HCT116 (cell line): ENCODE measurements at regions not wholly inside any gene's neighbourhood (a gene's known extent, or its start where the extent isn't known, plus 50 kb on each side); places are given as distances from the start of the nearest gene placed in this dataset.
A peak's percentile ranks its signal among the peaks of the same experiment; 100 is the strongest.

ENCODE experiments used
- ATAC-seq: fragments of 200-7000 bp; cut with Tn5 transposase; 2 replicates; pipeline ENCODE4 v1.9.1; 2020; ENCODE audit warnings: mild to moderate bottlenecking, moderate library complexity
- BruUV-seq: library from RNA; stranded (reverse); fragments of 400-500 nt; replicated peaks from 2 replicates; lab custom pipeline; 2021; lab: Mats Ljungman, UMichigan
- CTCF ChIA-PET: fragments of 300-600 bp; sonication (Branson Sonifier 250); formaldehyde crosslinking; loops from one replicate; lab custom pipeline; 2021; ENCODE audit warnings: antibody characterized with exemption; lab: Charles Lee
- POLR2A ChIA-PET: fragments of 300-600, 350-600 bp; sonication (Branson Sonifier 250); formaldehyde crosslinking; loops from one replicate; lab custom pipeline; 2021; ENCODE audit warnings: antibody characterized with exemption; lab: Charles Lee
- RAD21 ChIA-PET, 2 experiments: fragments of 300-600 bp; sonication (Branson Sonifier 250); formaldehyde crosslinking; loops; one replicate each; lab custom pipeline; 2023; ENCODE audit warnings: low total read pairs in 2 of 2; ENCODE audit not compliant: uncharacterized antibody in 2 of 2, unreplicated experiment in 2 of 2, low non-redundant PET in 1 of 2; lab: Charles Lee
- DNase-seq: peaks from one replicate; pipeline ENCODE4 v3.0.0-alpha.2; 2010; ENCODE audit warnings: low read depth, low spot score
- H2AFZ ChIP-seq: fragments of 200-600 bp; shearing (Covaris generic), sonication (generic); 2 replicates; pipeline ENCODE4 v1.6.1; 2017; ENCODE audit warnings: low read depth, mixed run types, mixed read lengths, antibody characterized with exemption, low read length; ENCODE audit not compliant: poor library complexity, severe bottlenecking
- H3K27ac ChIP-seq: 2 replicates; pipeline ENCODE4 v1.5.1; 2012; ENCODE audit warnings: low read depth, low read length
- H3K27me3 ChIP-seq: fragments of 200-600 bp; sonication (generic); 2 replicates; pipeline ENCODE4 v1.6.1; 2016; ENCODE audit warnings: mixed run types, low read length, mixed read lengths; ENCODE audit not compliant: insufficient read depth
- H3K36me3 ChIP-seq, 2 experiments: fragments of 200-500 bp in 1 of 2; fragments of 200-600 bp in 1 of 2; sonication (Bioruptor generic) in 1 of 2; sonication (generic) in 1 of 2; 2 replicates each; pipeline versions ENCODE4 v1.5.1 to v1.6.1; 2014 to 2016; ENCODE audit warnings: low read length in 2 of 2, inconsistent platforms in 1 of 2, mixed read lengths in 1 of 2, mixed run types in 1 of 2; ENCODE audit not compliant: insufficient read depth in 2 of 2, control insufficient read depth in 1 of 2
- H3K4me1 ChIP-seq, 2 experiments: fragments of 200-600 bp in 1 of 2; sonication (generic) in 1 of 2; 2 replicates each; pipeline versions ENCODE4 v1.5.1 to v1.6.1; 2012 to 2017; ENCODE audit warnings: low read length in 2 of 2, inconsistent platforms in 1 of 2, mild to moderate bottlenecking in 1 of 2, mixed read lengths in 1 of 2, mixed run types in 1 of 2, moderate library complexity in 1 of 2; ENCODE audit not compliant: insufficient read depth in 2 of 2, control insufficient read depth in 1 of 2
- H3K4me2 ChIP-seq: fragments of 200-600 bp; sonication (generic); 2 replicates; pipeline ENCODE4 v1.6.1; 2017; ENCODE audit warnings: mixed run types, low read length, mixed read lengths
- H3K4me3 ChIP-seq, 2 experiments: fragments of 200-600 bp in 1 of 2; sonication (generic) in 1 of 2; replicated peaks in 1 of 2; 2 replicates each; pipeline ENCODE4 v1.5.1; 2011 to 2016; ENCODE audit warnings: low read length in 2 of 2, control low read depth in 1 of 2, low read depth in 1 of 2, mild to moderate bottlenecking in 1 of 2, mixed read lengths in 1 of 2, mixed run types in 1 of 2
- H3K79me2 ChIP-seq: fragments of 200-600 bp; sonication (generic); 2 replicates; pipeline ENCODE4 v1.6.1; 2017; ENCODE audit warnings: mild to moderate bottlenecking, mixed run types, low read length, moderate library complexity, mixed read lengths; ENCODE audit not compliant: insufficient read depth
- H3K9ac ChIP-seq: fragments of 200-600 bp; sonication (generic); 2 replicates; pipeline ENCODE4 v1.6.1; 2016; ENCODE audit warnings: low read length, mixed read lengths
- H3K9me2 ChIP-seq: fragments of 200-600 bp; sonication (generic), shearing (Covaris generic); 2 replicates; pipeline ENCODE4 v1.6.1; 2017; ENCODE audit warnings: mixed run types, mild to moderate bottlenecking, moderate library complexity; ENCODE audit not compliant: insufficient read depth
- H3K9me3 ChIP-seq, 2 experiments: fragments of 200-500 bp in 1 of 2; fragments of 200-600 bp in 1 of 2; sonication (Bioruptor generic) in 1 of 2; sonication (generic) in 1 of 2; 2 replicates each; pipeline ENCODE4 v1.6.1; 2014 to 2017; ENCODE audit warnings: low read length in 2 of 2, mixed read lengths in 2 of 2, inconsistent platforms in 1 of 2, low read depth in 1 of 2, mild to moderate bottlenecking in 1 of 2, mixed run types in 1 of 2, moderate library complexity in 1 of 2; ENCODE audit not compliant: control insufficient read depth in 1 of 2, insufficient read depth in 1 of 2
- H4K20me1 ChIP-seq: fragments of 200-600 bp; sonication (generic), shearing (Covaris generic); 2 replicates; pipeline ENCODE4 v1.6.1; 2017; ENCODE audit warnings: mixed run types, mild to moderate bottlenecking, moderate library complexity; ENCODE audit not compliant: insufficient read depth
- CEBPB ChIP-seq: IDR thresholded peaks from 2 replicates; pipeline ENCODE4 v1.6.1; 2012; ENCODE audit warnings: low read depth
- CTCF ChIP-seq, 3 experiments: fragments of 200-600 bp in 1 of 3; sonication (generic) in 1 of 3; IDR thresholded peaks in 2 of 3; conservative IDR thresholded peaks in 1 of 3; 2 replicates each; pipeline ENCODE4 v1.5.1; 2012 to 2017; ENCODE audit warnings: low read depth in 2 of 3, low read length in 2 of 3, antibody characterized with exemption in 1 of 3, borderline replicate concordance in 1 of 3, control low read depth in 1 of 3, mild to moderate bottlenecking in 1 of 3, mixed read lengths in 1 of 3, mixed run types in 1 of 3, moderate library complexity in 1 of 3; ENCODE audit not compliant: insufficient read depth in 1 of 3
- EGR1 ChIP-seq: IDR thresholded peaks from 2 replicates; pipeline ENCODE4 v1.6.1; 2012; ENCODE audit warnings: low read depth
- ELF1 ChIP-seq: IDR thresholded peaks from 2 replicates; pipeline ENCODE4 v1.6.1; 2012; ENCODE audit warnings: low read depth, borderline replicate concordance
- EZH2 ChIP-seq: fragments of 200-600 bp; sonication (generic); IDR thresholded peaks from 2 replicates; pipeline ENCODE4 v1.6.1; 2017; ENCODE audit warnings: antibody characterized with exemption, mixed run types
- EZH2phosphoT487 ChIP-seq: fragments of 200-600 bp; IDR thresholded peaks from 2 replicates; pipeline ENCODE4 v1.6.1; 2018; ENCODE audit warnings: antibody characterized with exemption, borderline replicate concordance
- FOSL1 ChIP-seq: IDR thresholded peaks from 2 replicates; pipeline ENCODE4 v1.6.1; 2012; ENCODE audit warnings: low read depth
- JUND ChIP-seq: IDR thresholded peaks from 2 replicates; pipeline ENCODE4 v1.6.1; 2012
- POLR2AphosphoS5 ChIP-seq: IDR thresholded peaks from 2 replicates; pipeline ENCODE4 v1.6.1; 2011; ENCODE audit warnings: mild to moderate bottlenecking, low read depth, low read length, moderate library complexity
- RAD21 ChIP-seq: IDR thresholded peaks from 2 replicates; pipeline ENCODE4 v1.6.1; 2012; ENCODE audit warnings: low read depth, mild to moderate bottlenecking
- REST ChIP-seq: IDR thresholded peaks from 2 replicates; pipeline ENCODE4 v1.6.1; 2012; ENCODE audit warnings: low read depth
- SP1 ChIP-seq: IDR thresholded peaks from 2 replicates; pipeline ENCODE4 v1.6.1; 2012; ENCODE audit warnings: low read depth
- SRF ChIP-seq: IDR thresholded peaks from 2 replicates; pipeline ENCODE4 v1.6.1; 2012; ENCODE audit warnings: low read depth
- TCF7L2 ChIP-seq: IDR thresholded peaks from 2 replicates; pipeline ENCODE4 v1.7.0; 2011; ENCODE audit warnings: borderline replicate concordance, inconsistent platforms; ENCODE audit not compliant: insufficient read depth, insufficient read length; ENCODE audit errors: extremely low read depth
- ZBTB33 ChIP-seq: IDR thresholded peaks from 2 replicates; pipeline ENCODE4 v1.6.1; 2011; ENCODE audit warnings: mild to moderate bottlenecking, low read length, moderate library complexity; ENCODE audit not compliant: insufficient replicate concordance; ENCODE audit errors: extremely low read depth
- ZFX ChIP-seq: fragments of 450-650 bp; IDR thresholded peaks from 2 replicates; pipeline ENCODE4 v1.6.1; 2017
- intact Hi-C: fragments of 100-400 bp; cut with micrococcal nuclease; formaldehyde crosslinking; loops from 2 replicates; pipeline ENCODE4 v1.10.0; 2022

- TF ChIP-seq EZH2: no peak
- TF ChIP-seq CTCF (IDR thresholded peaks at IDR 0.05 in 2 of 3, conservative IDR thresholded peaks at IDR 0.05 in 1 of 3; ENCODE audit: borderline replicate concordance in 1 of 3, insufficient read depth in 1 of 3, low read depth in 2 of 3, low read length in 2 of 3): no peak
- TF ChIP-seq ELF1: no peak
- no peak for TF ChIP-seq SRF
- TF ChIP-seq SP1: no peak
These were observed 184.2 kb upstream of the BET1 start (continued) for GRCh38 chr7:94188350-94188749.

GRCh38 chr7:94190599-94191061 lies 186.5 kb upstream of the BET1 start:
- ATAC-seq (peak; percentile 57; the same call in 1 of the 2 replicates), DNase-seq (peak; percentile 13)
- H3K9me3 ChIP-seq: no peaks in the 10 kb centered on the region
- no peak overlapping the region for H3K27ac ChIP-seq
- no peak overlapping the region for H3K4me3 ChIP-seq
- H3K4me1 ChIP-seq: peaks cover 3 to 6% of the 10 kb centered on the region in 2 experiments; a peak in 2 of 4 replicates
- H3K27me3 ChIP-seq: no peaks in the 10 kb centered on the region
- no peaks in the 10 kb centered on the region for H3K79me2 ChIP-seq
- RAD21 ChIA-PET: no interaction called here
- no peaks in the 10 kb centered on the region for H3K36me3 ChIP-seq
- no peak overlapping the region for H2AFZ ChIP-seq
- POLR2A ChIA-PET: no interaction called here
- intact Hi-C loops: no loop called here
- H3K4me2 ChIP-seq: no peak overlapping the region
- no peaks in the 10 kb centered on the region for H4K20me1 ChIP-seq
- no peak overlapping the region for H3K9ac ChIP-seq
- BruUV-seq: no TSS peak
- H3K9me2 ChIP-seq: no peaks in the 10 kb centered on the region
- CTCF ChIA-PET: no interaction called here
- TF ChIP-seq POLR2AphosphoS5: no peak
- TF ChIP-seq ELF1: no peak
- TF ChIP-seq JUND: no peak
- no peak for TF ChIP-seq EGR1
- TF ChIP-seq TCF7L2: no peak
- no peak for TF ChIP-seq ZFX
- TF ChIP-seq REST: no peak
- no peak for TF ChIP-seq CTCF (IDR thresholded peaks at IDR 0.05 in 2 of 3, conservative IDR thresholded peaks at IDR 0.05 in 1 of 3; ENCODE audit: borderline replicate concordance in 1 of 3, insufficient read depth in 1 of 3, low read depth in 2 of 3, low read length in 2 of 3)
- TF ChIP-seq CEBPB: no peak
- no peak for TF ChIP-seq ZBTB33
- no peak for TF ChIP-seq EZH2phosphoT487
- TF ChIP-seq RAD21: no peak
- no peak for TF ChIP-seq FOSL1
